Gastrocnemius medialis (tissue), 4 donors: ENCODE measurements at regions not wholly inside any gene's neighbourhood (a gene's known extent, or its start where the extent isn't known, plus 50 kb on each side); places are given as distances from the start of the nearest gene placed in this dataset.

Source experiments
- ATAC-seq, 2 donors: fragments of 150-250 bp; one replicate each; pipeline ENCODE4 v1.9.1; 2016
- DNase-seq, 2 donors: peaks; one replicate each; pipeline ENCODE4 v3.0.0-alpha.2; 2019
- H3K27ac ChIP-seq, 4 donors: fragments of 200-600 bp; sonication (generic); 1 replicate in 1 of 4; 2 replicates in 3 of 4; pipeline ENCODE4 v1.5.1; 2016 to 2018; ENCODE audit warnings: mild to moderate bottlenecking in 2 of 4, moderate library complexity in 1 of 4
- H3K27me3 ChIP-seq, 3 donors: fragments of 200-600 bp; sonication (generic) in 2 of 3; 1 replicate in 1 of 3; 2 replicates in 2 of 3; pipeline versions ENCODE4 v1.5.1 to v1.6.0; 2016 to 2019; ENCODE audit warnings: mild to moderate bottlenecking in 1 of 3, moderate library complexity in 1 of 3
- H3K36me3 ChIP-seq, 2 donors: fragments of 200-600 bp; sonication (generic) in 1 of 2; one replicate each; pipeline ENCODE4 v1.5.1; 2017 to 2018
- H3K4me1 ChIP-seq, 2 donors: fragments of 200-600 bp; sonication (generic) in 1 of 2; one replicate each; pipeline ENCODE4 v1.5.1; 2016 to 2017; ENCODE audit warnings: mild to moderate bottlenecking in 2 of 2
- H3K4me3 ChIP-seq, 4 donors: fragments of 200-600 bp; sonication (generic) in 3 of 4; 1 replicate in 1 of 4; 2 replicates in 3 of 4; pipeline ENCODE4 v1.5.1; 2016 to 2019; ENCODE audit warnings: mild to moderate bottlenecking in 2 of 4
- H3K9me3 ChIP-seq, 3 donors: fragments of 200-600 bp; sonication (generic) in 2 of 3; 1 replicate in 1 of 3; 2 replicates in 2 of 3; pipeline ENCODE4 v1.5.1; 2016 to 2019
- CTCF ChIP-seq, 5 experiments: fragments of 450-650 bp in 3 of 5; fragments of 200-600 bp in 2 of 5; sonication (generic) in 2 of 5; IDR thresholded peaks in 4 of 5; conservative IDR thresholded peaks in 1 of 5; 1 replicate in 4 of 5; 2 replicates in 1 of 5; pipeline ENCODE4 v1.5.1; 2016 to 2019; ENCODE audit warnings: antibody characterized with exemption in 5 of 5, mild to moderate bottlenecking in 3 of 5, moderate library complexity in 3 of 5
- POLR2A ChIP-seq, 2 donors: fragments of 450-650 bp; IDR thresholded peaks; one replicate each; pipeline ENCODE4 v1.6.1; 2017; ENCODE audit warnings: antibody characterized with exemption in 2 of 2, mild to moderate bottlenecking in 2 of 2, moderate library complexity in 2 of 2
- in situ Hi-C, 4 donors: fragments of 200-750 bp; cut with MboI; loops; one replicate each; pipeline versions ENCODE4 v1.15.0 to v1.8.0; 2017; ENCODE audit warnings: low sequenced_read_pairs in 4 of 4
- intact Hi-C: fragments of 100-400 bp; cut with DNase I; formaldehyde crosslinking; loops from one replicate; pipeline ENCODE4 v1.15.1; 2023; ENCODE audit warnings: low total_unique reads

- no peak for DNase-seq
- Histone ChIP-seq H3K36me3 (no peaks in the 10 kb centered on the region), H3K4me1 (peaks cover 13 to 26% of the 10 kb centered on the region in 2 donors), H3K9me3 (no peaks in the 10 kb centered on the region), H3K27me3 (no peaks in the 10 kb centered on the region), H3K27ac (no peak overlapping the region), H3K4me3 (no peak overlapping the region)
- TF ChIP-seq CTCF (IDR thresholded peaks at IDR 0.05 in 4 of 5, conservative IDR thresholded peaks at IDR 0.05 in 1 of 5): no peak
- no peak for TF ChIP-seq POLR2A (IDR thresholded peaks at IDR 0.05)
- in situ Hi-C loops (loop anchor here in 1 of 4 donors (10.0 kb wide), 1 partner anchor 48 kb away; no protein-coding TSS in a partner anchor), intact Hi-C loops (no loop called here)
- no peak for ATAC-seq
These were observed 155.0 kb downstream of the CDH26 start for GRCh38 chr20:60113024-60113724.

- Histone ChIP-seq H3K27ac (no peak overlapping the region), H3K27me3 (no peaks in the 10 kb centered on the region), H3K9me3 (no peaks in the 10 kb centered on the region), H3K36me3 (no peaks in the 10 kb centered on the region), H3K4me3 (no peak overlapping the region), H3K4me1 (peaks cover 13 to 26% of the 10 kb centered on the region in 2 donors)
- TF ChIP-seq CTCF (IDR thresholded peaks at IDR 0.05 in 4 of 5, conservative IDR thresholded peaks at IDR 0.05 in 1 of 5) (no peak), POLR2A (IDR thresholded peaks at IDR 0.05) (no peak)
- in situ Hi-C loops (loop anchor here in 1 of 4 donors (10.0 kb wide), 1 partner anchor 49 kb away; no protein-coding TSS in a partner anchor), intact Hi-C loops (no loop called here)
- no peak for DNase-seq
- ATAC-seq: no peak
These were observed 155.5 kb downstream of the CDH26 start for GRCh38 chr20:60113771-60114170.

DNA sequence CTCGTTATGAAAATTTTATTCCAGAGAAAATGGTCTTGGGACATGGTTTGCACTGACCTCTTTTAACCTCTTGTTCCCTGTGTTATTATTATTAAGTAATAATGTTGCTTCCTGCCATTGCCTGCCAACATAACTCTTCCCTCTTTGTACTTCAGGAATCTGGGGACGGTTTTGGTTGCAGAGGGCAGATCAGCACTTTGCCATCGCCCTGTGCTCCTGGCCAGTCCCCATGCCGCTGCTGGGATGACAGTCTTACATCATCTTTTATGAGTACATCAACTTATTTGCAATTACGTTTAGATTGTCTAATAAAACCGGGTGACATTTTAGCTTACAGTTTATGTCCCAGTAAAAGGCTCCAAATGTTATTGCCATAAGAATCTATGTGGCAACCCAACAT is 157.2 kb downstream of the CDH26 start:
- in situ Hi-C loops (loop anchor here in 1 of 4 donors (10.0 kb wide), 1 partner anchor 51 kb away; no protein-coding TSS in a partner anchor), intact Hi-C loops (loop anchor here (5.0 kb wide), 1 partner anchor 58 kb away; no protein-coding TSS in a partner anchor)
- no peaks in the 10 kb centered on the region for H3K27me3 ChIP-seq
- TF ChIP-seq CTCF (IDR thresholded peaks at IDR 0.05 in 4 of 5, conservative IDR thresholded peaks at IDR 0.05 in 1 of 5) (no peak), POLR2A (IDR thresholded peaks at IDR 0.05) (no peak)
- no peak overlapping the region for H3K4me3 ChIP-seq
- peaks cover 13 to 26% of the 10 kb centered on the region in 2 donors for H3K4me1 ChIP-seq
- DNase-seq: peak; percentile 22 to 52
- H3K27ac ChIP-seq: peak overlapping the region in 1 of 4 donors; percentile 22
- H3K9me3 ChIP-seq: no peaks in the 10 kb centered on the region
- ATAC-seq: peak; percentile 32 to 42
- no peaks in the 10 kb centered on the region for H3K36me3 ChIP-seq

- in situ Hi-C loops: loop anchor here in 1 of 4 donors (10.0 kb wide), 1 partner anchor 52 kb away; no protein-coding TSS in a partner anchor
- Histone ChIP-seq H3K27ac (peak overlapping the region; percentile 36 to 60 (median 58)), H3K9me3 (no peaks in the 10 kb centered on the region), H3K27me3 (no peaks in the 10 kb centered on the region), H3K4me1 (peaks cover 13 to 26% of the 10 kb centered on the region in 2 donors), H3K4me3 (no peak overlapping the region), H3K36me3 (no peaks in the 10 kb centered on the region)
- intact Hi-C loops: loop anchor here (5.0 kb wide), 1 partner anchor 59 kb away; no protein-coding TSS in a partner anchor
- ATAC-seq (no peak), DNase-seq (no peak)
- TF ChIP-seq POLR2A (IDR thresholded peaks at IDR 0.05): no peak
- TF ChIP-seq CTCF (IDR thresholded peaks at IDR 0.05 in 4 of 5, conservative IDR thresholded peaks at IDR 0.05 in 1 of 5): no peak
These were observed 158.1 kb downstream of the CDH26 start for GRCh38 chr20:60116128-60116909.
